ENCODE measurements at regions not wholly inside any gene's neighbourhood (a gene's known extent, or its start where the extent isn't known, plus 50 kb on each side); places are given as distances from the start of the nearest gene placed in this dataset.
A peak's percentile ranks its signal among the peaks of the same experiment; 100 is the strongest.

DNA sequence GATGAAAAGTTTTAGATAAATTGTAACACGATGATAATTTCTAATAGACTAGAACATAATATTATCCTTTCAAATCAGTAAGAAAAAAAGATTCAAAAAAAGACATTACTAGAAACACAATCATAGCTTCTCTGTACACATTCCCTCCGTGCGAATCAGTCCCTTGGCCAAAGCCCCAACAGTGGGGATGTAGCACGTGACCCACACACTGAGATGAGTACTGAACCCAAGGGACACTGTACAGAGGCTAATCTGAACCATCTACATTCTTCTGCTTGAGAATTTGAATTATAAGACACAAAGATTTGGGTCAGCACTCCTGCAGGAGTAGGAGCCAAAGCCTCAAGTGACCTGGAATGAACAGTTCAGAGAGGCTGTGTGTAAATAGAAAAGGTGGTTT is 353.7 kb downstream of the INSC start:
- no peak overlapping the region for H3K4me3 Mint-ChIP-seq
- no peak overlapping the region for H3K27ac Mint-ChIP-seq
- no peak overlapping the region for H3K4me3 ChIP-seq (ENCODE audit: low read length)
- 93 to 97% methylated on average over 2 to 3 of the region's 4 CpGs for WGBS, 2 experiments (ENCODE audit: insufficient coverage in 1 of 2, insufficient read length in 1 of 2)
- H3K4me1 ChIP-seq (ENCODE audit: control insufficient read depth, insufficient read depth, low read length), result no peaks in the 10 kb centered on the region
- peaks cover 10% of the 10 kb centered on the region for H3K27me3 Mint-ChIP-seq (ENCODE audit: insufficient read depth)
- no peaks in the 10 kb centered on the region for H3K9me3 Mint-ChIP-seq
- no peaks in the 10 kb centered on the region for H3K36me3 ChIP-seq (ENCODE audit: control insufficient read depth, insufficient read depth, low read length)
- H3K27me3 ChIP-seq (ENCODE audit: control insufficient read depth, insufficient read depth, low read length, poor library complexity, severe bottlenecking), result no peaks in the 10 kb centered on the region
- H3K4me1 Mint-ChIP-seq, result peaks cover 19% of the 10 kb centered on the region
- no peak overlapping the region for H3K27ac ChIP-seq (ENCODE audit: low read depth, low read length)
- no peaks in the 10 kb centered on the region for H3K9me3 ChIP-seq (ENCODE audit: control insufficient read depth, low read length)
- H3K36me3 Mint-ChIP-seq (ENCODE audit: low read depth), result no peaks in the 10 kb centered on the region
- no peak overlapping the region for H3K9ac ChIP-seq (ENCODE audit: extremely low read depth, low read length, poor library complexity, severe bottlenecking)
- TF ChIP-seq, protein P1, sequence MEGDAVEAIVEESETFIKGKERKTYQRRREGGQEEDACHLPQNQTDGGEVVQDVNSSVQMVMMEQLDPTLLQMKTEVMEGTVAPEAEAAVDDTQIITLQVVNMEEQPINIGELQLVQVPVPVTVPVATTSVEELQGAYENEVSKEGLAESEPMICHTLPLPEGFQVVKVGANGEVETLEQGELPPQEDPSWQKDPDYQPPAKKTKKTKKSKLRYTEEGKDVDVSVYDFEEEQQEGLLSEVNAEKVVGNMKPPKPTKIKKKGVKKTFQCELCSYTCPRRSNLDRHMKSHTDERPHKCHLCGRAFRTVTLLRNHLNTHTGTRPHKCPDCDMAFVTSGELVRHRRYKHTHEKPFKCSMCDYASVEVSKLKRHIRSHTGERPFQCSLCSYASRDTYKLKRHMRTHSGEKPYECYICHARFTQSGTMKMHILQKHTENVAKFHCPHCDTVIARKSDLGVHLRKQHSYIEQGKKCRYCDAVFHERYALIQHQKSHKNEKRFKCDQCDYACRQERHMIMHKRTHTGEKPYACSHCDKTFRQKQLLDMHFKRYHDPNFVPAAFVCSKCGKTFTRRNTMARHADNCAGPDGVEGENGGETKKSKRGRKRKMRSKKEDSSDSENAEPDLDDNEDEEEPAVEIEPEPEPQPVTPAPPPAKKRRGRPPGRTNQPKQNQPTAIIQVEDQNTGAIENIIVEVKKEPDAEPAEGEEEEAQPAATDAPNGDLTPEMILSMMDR (conservative IDR thresholded peaks at IDR 0.05), result no peak
- DNase-seq, result no peak

DNA sequence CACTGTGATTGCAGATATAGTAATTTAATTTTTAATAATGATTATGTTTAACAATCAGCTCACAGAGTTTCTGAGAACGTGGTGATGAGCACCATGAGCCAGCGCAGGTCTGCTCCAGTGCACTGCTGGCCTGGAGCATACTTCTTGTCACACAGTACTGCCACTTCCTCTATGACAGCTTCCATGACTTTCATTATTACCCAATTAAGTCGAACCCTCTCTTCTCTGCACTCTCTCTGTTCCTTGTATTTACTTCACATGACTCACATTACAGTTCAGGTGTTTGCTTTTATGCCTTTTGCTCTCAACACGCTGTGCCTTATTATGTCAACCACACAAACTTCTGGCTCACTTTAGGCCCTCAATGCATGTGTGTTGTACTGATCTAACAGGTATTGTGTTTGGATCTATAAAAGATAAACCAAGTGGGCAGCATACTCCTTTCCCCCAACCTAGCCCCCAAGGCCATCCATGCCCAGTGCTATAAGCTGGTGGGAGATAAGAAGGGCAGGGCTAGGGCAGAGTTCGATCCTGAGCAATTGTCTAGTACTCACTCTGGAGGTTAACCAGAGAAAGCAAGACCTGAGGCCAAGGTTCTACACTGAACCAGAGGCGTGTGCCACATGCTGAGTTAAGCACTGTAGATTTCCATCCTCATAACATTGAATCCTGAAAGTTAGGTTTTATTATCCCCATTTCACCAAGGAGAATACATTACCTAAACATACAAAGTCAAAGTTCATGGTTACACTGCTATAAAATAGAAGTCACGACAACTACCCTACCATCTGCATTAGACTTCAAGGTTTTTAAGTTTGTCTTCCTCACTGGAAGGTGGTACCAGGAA is 356.5 kb downstream of the INSC start:
- no peaks in the 10 kb centered on the region for H3K9me3 ChIP-seq (ENCODE audit: control insufficient read depth, low read length)
- H3K36me3 ChIP-seq (ENCODE audit: control insufficient read depth, insufficient read depth, low read length), result no peaks in the 10 kb centered on the region
- H3K4me3 ChIP-seq (ENCODE audit: low read length), result no peak overlapping the region
- no peaks in the 10 kb centered on the region for H3K4me1 ChIP-seq (ENCODE audit: control insufficient read depth, insufficient read depth, low read length)
- H3K9ac ChIP-seq (ENCODE audit: extremely low read depth, low read length, poor library complexity, severe bottlenecking), result no peak overlapping the region
- H3K9me3 Mint-ChIP-seq, result no peaks in the 10 kb centered on the region
- H3K4me1 Mint-ChIP-seq, result peaks cover 16% of the 10 kb centered on the region
- no peak overlapping the region for H3K4me3 Mint-ChIP-seq
- DNase-seq, result no peak
- 94 to 96% methylated on average over 4 to 7 of the region's 7 CpGs for WGBS, 2 experiments (ENCODE audit: insufficient coverage in 1 of 2, insufficient read length in 1 of 2)
- H3K27ac Mint-ChIP-seq, result no peak overlapping the region
- TF ChIP-seq, protein P1 (conservative IDR thresholded peaks at IDR 0.05), result no peak
- peaks cover 5% of the 10 kb centered on the region for H3K27me3 Mint-ChIP-seq (ENCODE audit: insufficient read depth)
- H3K36me3 Mint-ChIP-seq (ENCODE audit: low read depth), result no peaks in the 10 kb centered on the region
- no peak overlapping the region for H3K27ac ChIP-seq (ENCODE audit: low read depth, low read length)
- no peaks in the 10 kb centered on the region for H3K27me3 ChIP-seq (ENCODE audit: control insufficient read depth, insufficient read depth, low read length, poor library complexity, severe bottlenecking)

DNA sequence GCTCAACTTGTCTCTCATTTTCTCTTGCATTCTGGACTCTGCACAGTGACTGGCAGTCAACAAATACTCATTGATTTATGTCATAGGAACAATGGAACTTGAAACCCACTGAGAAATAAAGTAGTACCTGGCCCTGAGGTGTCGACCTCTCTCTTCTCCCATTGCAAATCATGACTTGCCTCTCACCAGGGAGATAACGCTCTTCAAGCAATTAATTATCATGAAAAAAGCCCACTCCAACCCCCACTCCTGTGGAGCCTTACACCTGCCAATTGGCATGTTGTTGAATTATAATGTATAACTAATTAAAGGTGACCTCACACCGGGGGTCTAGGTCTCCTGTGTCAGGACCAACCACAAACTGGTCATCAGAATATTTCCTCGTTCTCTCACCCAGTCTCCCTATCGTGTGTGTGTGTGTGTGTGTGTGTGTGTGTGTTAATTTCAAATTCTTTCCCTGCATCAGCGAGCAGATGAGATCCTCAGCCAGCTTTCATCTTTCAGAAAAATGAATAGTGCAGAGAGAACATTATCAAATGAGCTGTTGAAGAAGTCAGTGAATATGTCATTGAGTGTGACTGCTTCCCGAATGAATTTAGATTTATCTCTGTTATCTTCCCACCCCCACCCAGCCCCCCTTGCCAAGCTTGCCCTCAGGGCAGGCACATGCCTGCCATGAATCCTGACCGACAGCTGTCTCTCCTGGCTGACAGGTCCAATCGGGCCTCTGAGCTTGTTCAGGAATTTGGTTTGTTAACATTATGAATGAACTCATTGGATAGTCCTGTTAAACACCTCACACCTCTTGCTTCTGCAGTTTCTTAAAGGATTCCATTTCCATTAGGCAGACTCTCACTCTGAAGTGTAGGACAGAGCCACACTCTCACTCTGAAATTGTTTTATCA is 357.4 kb downstream of the INSC start:
- no peak overlapping the region for H3K4me3 ChIP-seq (ENCODE audit: low read length)
- no peak overlapping the region for H3K27ac ChIP-seq (ENCODE audit: low read depth, low read length)
- peaks cover 16% of the 10 kb centered on the region for H3K4me1 Mint-ChIP-seq
- H3K27me3 Mint-ChIP-seq (ENCODE audit: insufficient read depth), result peaks cover 2% of the 10 kb centered on the region
- 24 to 50% methylated on average over 2 to 7 of the region's 9 CpGs for WGBS, 2 experiments (ENCODE audit: insufficient coverage in 1 of 2, insufficient read length in 1 of 2)
- no peak overlapping the region for H3K27ac Mint-ChIP-seq
- TF ChIP-seq, protein P1 (conservative IDR thresholded peaks at IDR 0.05), result no peak
- H3K9ac ChIP-seq (ENCODE audit: extremely low read depth, low read length, poor library complexity, severe bottlenecking), result no peak overlapping the region
- no peak overlapping the region for H3K4me3 Mint-ChIP-seq
- H3K27me3 ChIP-seq (ENCODE audit: control insufficient read depth, insufficient read depth, low read length, poor library complexity, severe bottlenecking), result no peaks in the 10 kb centered on the region
- H3K9me3 ChIP-seq (ENCODE audit: control insufficient read depth, low read length), result no peaks in the 10 kb centered on the region
- H3K36me3 Mint-ChIP-seq (ENCODE audit: low read depth), result no peaks in the 10 kb centered on the region
- DNase-seq, result peak; percentile 68
- H3K9me3 Mint-ChIP-seq, result no peaks in the 10 kb centered on the region
- no peaks in the 10 kb centered on the region for H3K36me3 ChIP-seq (ENCODE audit: control insufficient read depth, insufficient read depth, low read length)
- H3K4me1 ChIP-seq (ENCODE audit: control insufficient read depth, insufficient read depth, low read length), result no peaks in the 10 kb centered on the region

Measured in endodermal cell (in vitro differentiated cells).